GM20000 (cell line): ENCODE measurements at regions not wholly inside any gene's neighbourhood (a gene's known extent, or its start where the extent isn't known, plus 50 kb on each side); places are given as distances from the start of the nearest gene placed in this dataset.
A peak's percentile ranks its signal among the peaks of the same experiment; 100 is the strongest.

Experiments
- DNase-seq: peaks from one replicate; pipeline ENCODE4 v3.0.0; 2012; ENCODE audit warnings: low spot score
- CTCF ChIP-seq: IDR thresholded peaks from 2 replicates; pipeline ENCODE4 v1.5.1; 2012; ENCODE audit warnings: mild to moderate bottlenecking, control low read depth; ENCODE audit errors: extremely low read depth, missing control alignments

- TF ChIP-seq CTCF, result no peak
- no peak for DNase-seq
Observed at GRCh38 chr3:72544239-72544638, 304.0 kb downstream of the SHQ1 start.

GRCh38 chr3:72543246-72543645 is 305.0 kb downstream of the SHQ1 start:
- no peak for DNase-seq
- no peak for TF ChIP-seq CTCF

- no peak for TF ChIP-seq CTCF
Observed at GRCh38 chr3:72542781-72543180, 305.5 kb downstream of the SHQ1 start.

GRCh38 chr3:72539856-72540255 is 308.4 kb downstream of the SHQ1 start:
- no peak for TF ChIP-seq CTCF
- DNase-seq, result no peak

More at GRCh38 chr3:72542781-72543180, 305.5 kb downstream of the SHQ1 start:
- no peak for DNase-seq

GRCh38 chr3:72538070-72538745 is 310.0 kb downstream of the SHQ1 start:
- TF ChIP-seq CTCF, result no peak
- DNase-seq, result peak; percentile 28

- no peak for DNase-seq
- TF ChIP-seq CTCF, result no peak
Observed at GRCh38 chr3:72537448-72537847, 310.8 kb downstream of the SHQ1 start.

GRCh38 chr3:72536878-72537267 is 311.4 kb downstream of the SHQ1 start:
- no peak for TF ChIP-seq CTCF
- DNase-seq, result no peak
